ENCODE measurements at regions not wholly inside any gene's neighbourhood (a gene's known extent, or its start where the extent isn't known, plus 50 kb on each side); places are given as distances from the start of the nearest gene placed in this dataset.

GRCh38 chr2:220192994-220193753, 565.7 kb downstream of the SLC4A3 start:
- ChIA-PET POLR2A (no interaction called here), CTCF (no interaction called here)
- DNase-seq (ENCODE audit: extremely low spot score) = no peak
- no peak for TF ChIP-seq CTCF (IDR thresholded peaks at IDR 0.05; ENCODE audit: control extremely low read depth, extremely low read depth, low read depth, missing control alignments)

DNA sequence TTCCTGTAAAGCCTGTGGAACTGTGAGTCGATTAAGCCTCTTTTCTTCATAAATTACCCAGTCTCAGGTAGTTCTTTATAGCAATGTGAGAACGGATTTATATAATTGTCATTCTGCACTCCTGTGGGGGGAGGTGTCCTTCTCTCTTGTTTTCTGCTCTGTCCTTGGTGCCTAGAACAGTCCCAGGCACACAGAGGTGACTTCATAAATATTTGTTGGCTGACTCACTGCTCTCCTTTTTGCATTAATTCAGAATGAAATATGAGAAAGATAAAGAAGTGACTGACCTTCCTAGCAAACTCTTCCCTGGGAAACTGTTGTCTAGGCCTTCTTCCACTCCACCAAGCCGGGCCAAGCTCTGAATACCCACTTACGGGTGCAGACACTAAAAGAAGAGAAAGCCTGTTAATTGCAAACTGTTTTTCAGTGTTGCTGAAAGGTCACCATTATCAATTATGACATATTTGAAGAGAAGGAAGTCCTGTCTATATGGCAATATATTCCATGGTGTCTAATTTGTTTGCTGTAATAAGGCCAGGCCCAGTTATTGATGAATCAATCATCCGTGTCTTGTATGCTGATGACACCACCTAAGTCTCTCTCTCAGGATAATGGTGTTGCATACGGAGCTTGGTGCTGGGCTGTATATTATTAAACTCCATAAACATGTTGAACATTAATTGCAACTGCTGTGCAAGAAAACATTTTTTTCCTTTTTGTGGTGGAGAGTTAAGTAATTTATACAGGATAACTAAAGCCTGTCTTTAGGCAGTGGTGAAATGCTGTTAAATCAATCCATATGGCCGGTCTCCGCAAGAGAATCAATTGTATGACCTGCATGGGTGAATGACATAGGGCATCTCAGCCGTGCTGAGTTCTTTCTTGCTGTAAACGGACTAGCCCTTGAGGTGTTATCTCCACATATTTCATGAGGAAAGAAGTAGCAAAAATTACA, 567.5 kb downstream of the SLC4A3 start:
- TF ChIP-seq CTCF (IDR thresholded peaks at IDR 0.05; ENCODE audit: control extremely low read depth, extremely low read depth, low read depth, missing control alignments) = no peak
- ChIA-PET POLR2A (no interaction called here), CTCF (interaction anchor here (1.3 kb wide), 1 partner anchor 14 kb away, joined by 4 read pairs; no protein-coding TSS in a partner anchor)
- no peak for DNase-seq (ENCODE audit: extremely low spot score)

DNA sequence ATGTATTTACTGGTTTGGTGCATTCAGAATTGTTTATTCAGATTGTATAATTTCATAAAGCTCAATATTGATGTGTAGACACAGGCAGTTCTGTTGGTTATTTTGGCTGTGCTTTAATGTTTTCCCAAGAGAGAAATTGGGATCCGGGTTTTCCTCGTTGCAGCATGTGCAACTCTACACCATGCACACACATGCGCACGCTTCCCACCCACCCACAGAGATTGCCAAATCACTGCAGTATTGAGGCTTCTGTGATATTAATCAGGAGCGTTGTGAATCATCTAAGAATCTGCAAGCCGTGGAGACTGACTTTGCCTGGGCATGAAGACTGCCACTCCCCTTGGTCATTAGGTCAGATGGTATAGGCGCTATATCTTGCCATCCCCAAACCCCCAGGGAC, 571.5 kb downstream of the SLC4A3 start:
- no peak for DNase-seq (ENCODE audit: extremely low spot score)
- ChIA-PET POLR2A (no interaction called here), CTCF (no interaction called here)
- TF ChIP-seq CTCF (IDR thresholded peaks at IDR 0.05; ENCODE audit: control extremely low read depth, extremely low read depth, low read depth, missing control alignments) = no peak

GRCh38 chr2:220202066-220202465, 574.6 kb downstream of the SLC4A3 start:
- CTCF ChIA-PET = interaction anchor here (0.9 kb wide), 1 partner anchor 10 kb away, joined by 3 read pairs; no protein-coding TSS in a partner anchor
- DNase-seq (ENCODE audit: extremely low spot score) = no peak
- TF ChIP-seq CTCF (IDR thresholded peaks at IDR 0.05; ENCODE audit: control extremely low read depth, extremely low read depth, low read depth, missing control alignments) = no peak
- POLR2A ChIA-PET = no interaction called here

- TF ChIP-seq CTCF (IDR thresholded peaks at IDR 0.05; ENCODE audit: control extremely low read depth, extremely low read depth, low read depth, missing control alignments) = no peak
- CTCF ChIA-PET = interaction anchor here (1.1 kb wide), 1 partner anchor 14 kb away, joined by 4 read pairs; no protein-coding TSS in a partner anchor
- POLR2A ChIA-PET = no interaction called here
- no peak for DNase-seq (ENCODE audit: extremely low spot score)
These were observed 581.7 kb downstream of the SLC4A3 start for GRCh38 chr2:220209093-220209492.

DNA sequence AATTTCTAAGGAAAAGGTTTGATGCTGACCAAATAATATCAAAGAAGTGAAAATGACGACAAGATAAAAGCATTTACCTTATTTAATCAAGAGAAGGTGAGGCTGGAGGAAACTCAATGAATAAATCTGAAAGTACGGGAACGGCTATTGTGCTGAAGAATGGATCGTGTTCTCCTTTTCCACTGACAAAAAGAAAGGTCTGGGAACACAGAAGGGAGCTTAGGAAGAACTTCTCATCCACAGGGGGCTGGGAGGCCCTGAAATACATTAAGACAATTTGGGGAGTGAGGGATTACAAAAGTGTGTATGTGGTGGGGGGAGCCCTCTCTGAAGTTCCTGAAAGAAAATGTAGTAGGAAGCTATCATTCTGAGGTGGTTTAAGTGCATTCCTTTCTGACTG, 582.3 kb downstream of the SLC4A3 start:
- ChIA-PET POLR2A (no interaction called here), CTCF (interaction anchor here (1.1 kb wide), 1 partner anchor 15 kb away, joined by 4 read pairs; no protein-coding TSS in a partner anchor)
- no peak for TF ChIP-seq CTCF (IDR thresholded peaks at IDR 0.05; ENCODE audit: control extremely low read depth, extremely low read depth, low read depth, missing control alignments)
- no peak for DNase-seq (ENCODE audit: extremely low spot score)

All from GM10248 (cell line).